ENCODE measurements at regions not wholly inside any gene's neighbourhood (a gene's known extent, or its start where the extent isn't known, plus 50 kb on each side); places are given as distances from the start of the nearest gene placed in this dataset.

- ChIA-PET POLR2A (no interaction called here), CTCF (interaction anchor here (1.1 kb wide), 1 partner anchor 14 kb away, joined by 3 read pairs; no protein-coding TSS in a partner anchor)
- TF ChIP-seq, protein P1, sequence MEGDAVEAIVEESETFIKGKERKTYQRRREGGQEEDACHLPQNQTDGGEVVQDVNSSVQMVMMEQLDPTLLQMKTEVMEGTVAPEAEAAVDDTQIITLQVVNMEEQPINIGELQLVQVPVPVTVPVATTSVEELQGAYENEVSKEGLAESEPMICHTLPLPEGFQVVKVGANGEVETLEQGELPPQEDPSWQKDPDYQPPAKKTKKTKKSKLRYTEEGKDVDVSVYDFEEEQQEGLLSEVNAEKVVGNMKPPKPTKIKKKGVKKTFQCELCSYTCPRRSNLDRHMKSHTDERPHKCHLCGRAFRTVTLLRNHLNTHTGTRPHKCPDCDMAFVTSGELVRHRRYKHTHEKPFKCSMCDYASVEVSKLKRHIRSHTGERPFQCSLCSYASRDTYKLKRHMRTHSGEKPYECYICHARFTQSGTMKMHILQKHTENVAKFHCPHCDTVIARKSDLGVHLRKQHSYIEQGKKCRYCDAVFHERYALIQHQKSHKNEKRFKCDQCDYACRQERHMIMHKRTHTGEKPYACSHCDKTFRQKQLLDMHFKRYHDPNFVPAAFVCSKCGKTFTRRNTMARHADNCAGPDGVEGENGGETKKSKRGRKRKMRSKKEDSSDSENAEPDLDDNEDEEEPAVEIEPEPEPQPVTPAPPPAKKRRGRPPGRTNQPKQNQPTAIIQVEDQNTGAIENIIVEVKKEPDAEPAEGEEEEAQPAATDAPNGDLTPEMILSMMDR (IDR thresholded peaks at IDR 0.05; ENCODE audit: insufficient read depth, low read length, missing control alignments): no peak
- no peak for DNase-seq (ENCODE audit: low read depth, low spot score)
- H3K4me3 ChIP-seq (ENCODE audit: low read depth, low read length): no peak overlapping the region
Observed at GRCh38 chr2:8522687-8523086, 159.2 kb upstream of the ID2 start.

DNA sequence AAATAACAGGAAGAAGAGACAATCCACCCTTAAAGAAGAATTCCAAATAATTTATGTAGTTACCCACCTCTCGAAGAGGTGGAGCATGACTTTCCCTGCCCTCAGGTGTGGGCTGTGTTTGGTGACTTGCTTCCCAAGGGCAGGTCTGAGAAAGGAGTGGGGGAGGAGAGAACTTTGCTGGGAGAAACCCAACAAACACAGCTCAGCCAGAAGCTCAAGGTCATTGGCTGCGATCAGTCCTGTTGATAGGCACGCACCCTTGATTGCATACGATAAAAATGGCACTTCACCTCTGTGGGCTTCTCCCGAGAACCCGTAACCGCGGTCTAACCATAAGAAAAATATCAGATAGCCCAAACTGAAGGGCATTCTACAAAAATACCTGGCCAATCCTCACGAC lies 157.5 kb upstream of the ID2 start:
- CTCF ChIA-PET: no interaction called here
- H3K4me3 ChIP-seq (ENCODE audit: low read depth, low read length): no peak overlapping the region
- DNase-seq (ENCODE audit: low read depth, low spot score): no peak
- TF ChIP-seq, protein P1 (IDR thresholded peaks at IDR 0.05; ENCODE audit: insufficient read depth, low read length, missing control alignments): no peak
- POLR2A ChIA-PET: no interaction called here

DNA sequence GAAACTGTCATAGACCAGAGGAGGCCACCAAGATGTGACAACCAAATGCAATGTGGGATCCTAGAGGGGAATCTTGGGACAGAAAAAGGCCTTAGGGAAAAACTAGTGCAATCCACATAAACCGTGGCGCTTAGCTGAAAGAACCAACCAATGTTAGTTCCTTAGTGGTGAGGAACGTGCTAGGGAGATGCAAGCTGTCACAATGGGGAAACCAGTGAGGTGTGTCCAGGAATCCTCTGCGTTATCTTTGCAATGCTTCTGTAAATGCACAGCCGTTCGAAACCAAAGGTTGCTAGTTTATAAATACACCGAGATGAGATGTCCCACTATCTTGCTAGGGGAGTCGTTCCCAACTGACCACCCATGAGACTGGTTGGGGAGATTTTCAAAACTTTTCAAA lies 157.0 kb upstream of the ID2 start:
- H3K4me3 ChIP-seq (ENCODE audit: low read depth, low read length): no peak overlapping the region
- TF ChIP-seq, protein P1 (IDR thresholded peaks at IDR 0.05; ENCODE audit: insufficient read depth, low read length, missing control alignments): no peak
- ChIA-PET CTCF (interaction anchor here (1.3 kb wide), 1 partner anchor 13 kb away, joined by 3 read pairs; no protein-coding TSS in a partner anchor), POLR2A (no interaction called here)
- DNase-seq (ENCODE audit: low read depth, low spot score): no peak

DNA sequence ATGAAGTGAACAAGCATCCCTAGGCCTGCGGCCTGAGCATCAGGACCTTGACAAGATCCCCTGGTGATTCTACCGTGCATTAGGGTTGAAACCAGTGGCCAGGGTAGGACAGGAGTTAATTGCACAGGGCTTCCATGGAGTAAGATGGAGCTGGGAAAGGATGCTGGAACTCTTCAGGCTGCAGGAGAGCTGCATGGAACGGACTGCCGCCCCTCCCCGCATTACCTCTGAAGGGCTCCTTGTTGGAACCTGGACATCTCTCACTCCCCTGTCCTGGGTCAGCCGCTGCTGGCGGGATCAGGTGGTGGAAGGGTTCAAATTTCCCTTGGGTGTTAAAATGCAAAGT lies 156.6 kb upstream of the ID2 start:
- H3K4me3 ChIP-seq (ENCODE audit: low read depth, low read length): no peak overlapping the region
- CTCF ChIA-PET: interaction anchor here (1.3 kb wide), 1 partner anchor 12 kb away, joined by 3 read pairs; no protein-coding TSS in a partner anchor
- TF ChIP-seq, protein P1 (IDR thresholded peaks at IDR 0.05; ENCODE audit: insufficient read depth, low read length, missing control alignments): no peak
- no peak for DNase-seq (ENCODE audit: low read depth, low spot score)
- POLR2A ChIA-PET: interaction anchor here (0.6 kb wide), 1 partner anchor 92 kb away, joined by 3 read pairs; no protein-coding TSS in a partner anchor

- H3K4me3 ChIP-seq (ENCODE audit: low read depth, low read length): no peak overlapping the region
- POLR2A ChIA-PET: interaction anchor here (0.6 kb wide), 1 partner anchor 93 kb away, joined by 3 read pairs; no protein-coding TSS in a partner anchor
- TF ChIP-seq, protein P1 (IDR thresholded peaks at IDR 0.05; ENCODE audit: insufficient read depth, low read length, missing control alignments): no peak
- DNase-seq (ENCODE audit: low read depth, low spot score): no peak
- CTCF ChIA-PET: interaction anchor here (1.3 kb wide), 1 partner anchor 12 kb away, joined by 3 read pairs; no protein-coding TSS in a partner anchor
Observed at GRCh38 chr2:8525582-8526402, 156.1 kb upstream of the ID2 start.

DNA sequence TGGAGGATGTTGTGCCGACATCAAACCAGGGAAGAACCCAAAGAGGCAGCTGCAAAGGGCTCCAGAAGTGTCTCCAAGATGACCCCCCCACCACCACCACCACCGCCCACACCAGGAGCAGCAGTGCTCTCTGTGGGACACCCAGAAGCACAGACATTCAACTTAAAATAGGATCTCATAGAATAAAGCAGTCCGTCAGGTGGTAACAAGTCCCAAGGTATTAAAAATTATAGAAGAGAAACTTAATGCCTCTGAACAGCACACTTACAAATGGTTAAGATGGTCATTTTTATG lies 155.5 kb upstream of the ID2 start:
- H3K4me3 ChIP-seq (ENCODE audit: low read depth, low read length): no peak overlapping the region
- CTCF ChIA-PET: no interaction called here
- DNase-seq (ENCODE audit: low read depth, low spot score): no peak
- POLR2A ChIA-PET: no interaction called here
- TF ChIP-seq, protein P1 (IDR thresholded peaks at IDR 0.05; ENCODE audit: insufficient read depth, low read length, missing control alignments): no peak
